ENCODE measurements at regions not wholly inside any gene's neighbourhood (a gene's known extent, or its start where the extent isn't known, plus 50 kb on each side); places are given as distances from the start of the nearest gene placed in this dataset.
"Not testable (repeated sequence)": the region's sequence is repeated elsewhere in the genome, so short reads cannot be mapped to it uniquely, and the experiment has no call there.

DNA sequence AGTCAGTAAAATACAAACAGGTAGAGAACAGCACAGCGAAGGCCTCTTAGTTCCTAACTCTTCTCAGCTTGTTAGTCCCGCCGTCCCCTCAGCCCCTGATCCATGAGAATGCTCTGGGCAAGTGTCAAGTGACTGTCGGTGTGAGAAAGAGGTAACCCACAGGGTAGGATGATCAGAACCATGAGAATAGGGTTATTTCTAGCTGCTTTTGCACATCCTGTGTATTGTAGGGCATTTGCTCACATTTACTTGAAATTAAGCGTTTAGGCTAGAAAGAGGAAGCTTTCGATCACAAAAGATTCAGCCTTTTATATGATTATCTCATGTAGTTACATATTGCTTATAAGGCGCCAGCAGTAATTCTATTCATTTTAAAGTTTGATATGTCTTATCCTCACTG, 103.0 kb upstream of the PDE10A start:
- H3K36me3 ChIP-seq (ENCODE audit: low read length), result no peaks in the 10 kb centered on the region
- no peaks in the 10 kb centered on the region for H3K9me2 ChIP-seq (replicated peaks; ENCODE audit: insufficient read depth, low read length)
- no peak overlapping the region for H3K9ac ChIP-seq (ENCODE audit: low read length)
- TF ChIP-seq, protein P1, sequence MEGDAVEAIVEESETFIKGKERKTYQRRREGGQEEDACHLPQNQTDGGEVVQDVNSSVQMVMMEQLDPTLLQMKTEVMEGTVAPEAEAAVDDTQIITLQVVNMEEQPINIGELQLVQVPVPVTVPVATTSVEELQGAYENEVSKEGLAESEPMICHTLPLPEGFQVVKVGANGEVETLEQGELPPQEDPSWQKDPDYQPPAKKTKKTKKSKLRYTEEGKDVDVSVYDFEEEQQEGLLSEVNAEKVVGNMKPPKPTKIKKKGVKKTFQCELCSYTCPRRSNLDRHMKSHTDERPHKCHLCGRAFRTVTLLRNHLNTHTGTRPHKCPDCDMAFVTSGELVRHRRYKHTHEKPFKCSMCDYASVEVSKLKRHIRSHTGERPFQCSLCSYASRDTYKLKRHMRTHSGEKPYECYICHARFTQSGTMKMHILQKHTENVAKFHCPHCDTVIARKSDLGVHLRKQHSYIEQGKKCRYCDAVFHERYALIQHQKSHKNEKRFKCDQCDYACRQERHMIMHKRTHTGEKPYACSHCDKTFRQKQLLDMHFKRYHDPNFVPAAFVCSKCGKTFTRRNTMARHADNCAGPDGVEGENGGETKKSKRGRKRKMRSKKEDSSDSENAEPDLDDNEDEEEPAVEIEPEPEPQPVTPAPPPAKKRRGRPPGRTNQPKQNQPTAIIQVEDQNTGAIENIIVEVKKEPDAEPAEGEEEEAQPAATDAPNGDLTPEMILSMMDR (IDR thresholded peaks at IDR 0.05; ENCODE audit: insufficient read depth, low read length, poor library complexity, severe bottlenecking), result no peak
- TF ChIP-seq EZH2phosphoT487 (conservative IDR thresholded peaks at IDR 0.05; ENCODE audit: low read length), result no peak
- H3K27ac ChIP-seq (ENCODE audit: low read depth, low read length), result no peak overlapping the region
- no peaks in the 10 kb centered on the region for H3F3A ChIP-seq (ENCODE audit: insufficient read depth)
- no peaks in the 10 kb centered on the region for H3K27me3 ChIP-seq (ENCODE audit: low read length)
- H4K20me1 ChIP-seq (ENCODE audit: low read depth, low read length), result no peaks in the 10 kb centered on the region
- H3K9me3 ChIP-seq (ENCODE audit: insufficient read depth, low read length), result no peaks in the 10 kb centered on the region
- no peak overlapping the region for H3K4me3 ChIP-seq (ENCODE audit: insufficient read depth, low read length, poor library complexity, severe bottlenecking)
- H2AFZ ChIP-seq (ENCODE audit: low read depth, low read length, severe bottlenecking), result no peak overlapping the region
- H3K79me2 ChIP-seq (ENCODE audit: insufficient read depth, low read length), result no peaks in the 10 kb centered on the region
- no peak overlapping the region for H3K4me2 ChIP-seq (ENCODE audit: low read depth, low read length, poor library complexity, severe bottlenecking)

DNA sequence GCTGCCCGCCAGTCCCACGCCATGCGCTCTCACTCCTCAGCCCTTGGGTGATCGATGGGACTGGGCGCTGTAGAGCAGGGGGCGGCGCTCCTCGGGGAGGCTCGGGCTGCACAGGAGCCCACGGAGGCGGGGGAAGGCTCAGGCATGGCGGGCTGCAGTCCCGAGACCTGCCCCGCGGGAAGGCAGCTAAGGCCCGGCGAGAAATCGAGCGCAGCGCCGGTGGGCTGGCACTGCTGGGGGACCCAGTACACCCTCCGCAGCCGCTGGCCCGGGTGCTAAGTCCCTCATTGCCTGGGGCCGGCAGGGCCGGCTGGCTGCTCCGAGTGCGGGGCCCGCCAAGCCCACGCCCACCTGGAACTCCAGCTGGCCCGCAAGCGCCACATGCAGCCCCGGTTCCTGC, 102.2 kb upstream of the PDE10A start:
- not testable (repeated sequence) for H3K9me2 ChIP-seq (replicated peaks; ENCODE audit: insufficient read depth, low read length); H4K20me1 ChIP-seq (ENCODE audit: low read depth, low read length); H3F3A ChIP-seq (ENCODE audit: insufficient read depth); H3K4me2 ChIP-seq (ENCODE audit: low read depth, low read length, poor library complexity, severe bottlenecking); H2AFZ ChIP-seq (ENCODE audit: low read depth, low read length, severe bottlenecking); H3K79me2 ChIP-seq (ENCODE audit: insufficient read depth, low read length); H3K27me3 ChIP-seq (ENCODE audit: low read length); H3K9ac ChIP-seq (ENCODE audit: low read length); H3K9me3 ChIP-seq (ENCODE audit: insufficient read depth, low read length); H3K27ac ChIP-seq (ENCODE audit: low read depth, low read length); H3K36me3 ChIP-seq (ENCODE audit: low read length); H3K4me3 ChIP-seq (ENCODE audit: insufficient read depth, low read length, poor library complexity, severe bottlenecking)

DNA sequence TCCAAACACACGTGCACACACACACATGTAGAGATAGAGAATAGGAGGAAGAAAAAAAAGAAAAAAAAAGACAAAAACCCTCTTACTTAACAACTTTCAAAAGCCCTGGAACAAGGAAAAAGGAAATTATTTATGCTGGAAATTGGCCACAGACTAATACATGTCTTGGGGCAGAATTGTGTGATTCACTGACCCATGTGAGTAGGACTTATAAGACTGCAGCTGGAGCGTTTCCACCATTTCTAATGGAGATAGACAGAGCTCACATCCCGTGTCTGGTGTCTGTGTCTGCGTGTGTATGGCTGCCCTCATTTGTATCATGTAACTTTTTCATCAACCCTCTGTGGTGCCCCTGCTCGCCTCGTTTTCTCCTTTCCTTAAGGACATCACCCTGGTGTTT, 99.8 kb upstream of the PDE10A start:
- no peak overlapping the region for H2AFZ ChIP-seq (ENCODE audit: low read depth, low read length, severe bottlenecking)
- no peaks in the 10 kb centered on the region for H3F3A ChIP-seq (ENCODE audit: insufficient read depth)
- no peak overlapping the region for H3K4me2 ChIP-seq (ENCODE audit: low read depth, low read length, poor library complexity, severe bottlenecking)
- H3K9me2 ChIP-seq (replicated peaks; ENCODE audit: insufficient read depth, low read length), result no peaks in the 10 kb centered on the region
- no peak overlapping the region for H3K9ac ChIP-seq (ENCODE audit: low read length)
- no peaks in the 10 kb centered on the region for H3K27me3 ChIP-seq (ENCODE audit: low read length)
- no peak for TF ChIP-seq EZH2phosphoT487 (conservative IDR thresholded peaks at IDR 0.05; ENCODE audit: low read length)
- TF ChIP-seq, protein P1 (IDR thresholded peaks at IDR 0.05; ENCODE audit: insufficient read depth, low read length, poor library complexity, severe bottlenecking), result no peak
- no peaks in the 10 kb centered on the region for H3K36me3 ChIP-seq (ENCODE audit: low read length)
- H4K20me1 ChIP-seq (ENCODE audit: low read depth, low read length), result no peaks in the 10 kb centered on the region
- H3K4me3 ChIP-seq (ENCODE audit: insufficient read depth, low read length, poor library complexity, severe bottlenecking), result no peak overlapping the region
- no peak overlapping the region for H3K27ac ChIP-seq (ENCODE audit: low read depth, low read length)
- no peaks in the 10 kb centered on the region for H3K79me2 ChIP-seq (ENCODE audit: insufficient read depth, low read length)
- H3K9me3 ChIP-seq (ENCODE audit: insufficient read depth, low read length), result no peaks in the 10 kb centered on the region

DNA sequence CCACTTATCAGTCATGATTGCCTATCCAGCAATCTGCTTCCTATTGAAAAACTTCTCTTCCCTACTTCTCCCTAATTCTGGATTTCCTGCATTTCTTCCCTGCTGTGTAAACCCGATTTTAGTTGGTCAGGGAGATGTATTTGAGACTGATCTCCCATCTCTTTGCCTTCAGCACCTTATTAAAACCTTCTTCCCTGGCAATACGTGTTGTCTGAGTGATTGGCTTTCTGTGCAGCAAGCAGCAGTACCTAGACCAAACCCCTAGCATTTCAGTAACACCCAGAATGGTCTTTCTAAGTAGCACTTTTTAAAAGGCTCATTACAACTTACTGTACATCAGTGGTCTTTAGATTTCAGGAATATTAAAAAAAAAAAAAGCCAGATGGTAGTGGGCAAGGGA, 99.1 kb upstream of the PDE10A start:
- Histone ChIP-seq H3K79me2 (ENCODE audit: insufficient read depth, low read length) (no peaks in the 10 kb centered on the region), H3K4me2 (ENCODE audit: low read depth, low read length, poor library complexity, severe bottlenecking) (no peak overlapping the region), H3K27ac (ENCODE audit: low read depth, low read length) (no peak overlapping the region), H3K9ac (ENCODE audit: low read length) (no peak overlapping the region), H3K4me3 (ENCODE audit: insufficient read depth, low read length, poor library complexity, severe bottlenecking) (no peak overlapping the region), H3K9me2 (replicated peaks; ENCODE audit: insufficient read depth, low read length) (no peaks in the 10 kb centered on the region), H2AFZ (ENCODE audit: low read depth, low read length, severe bottlenecking) (no peak overlapping the region), H4K20me1 (ENCODE audit: low read depth, low read length) (no peaks in the 10 kb centered on the region), H3K9me3 (ENCODE audit: insufficient read depth, low read length) (no peaks in the 10 kb centered on the region), H3F3A (ENCODE audit: insufficient read depth) (no peaks in the 10 kb centered on the region), H3K36me3 (ENCODE audit: low read length) (no peaks in the 10 kb centered on the region), H3K27me3 (ENCODE audit: low read length) (no peaks in the 10 kb centered on the region)
- TF ChIP-seq, protein P1 (IDR thresholded peaks at IDR 0.05; ENCODE audit: insufficient read depth, low read length, poor library complexity, severe bottlenecking), result no peak
- TF ChIP-seq EZH2phosphoT487 (conservative IDR thresholded peaks at IDR 0.05; ENCODE audit: low read length), result no peak

Data from SU-DHL-6 (cell line).